H1 (cell line): ENCODE measurements at regions not wholly inside any gene's neighbourhood (a gene's known extent, or its start where the extent isn't known, plus 50 kb on each side); places are given as distances from the start of the nearest gene placed in this dataset.

Experiments
- CTCF ChIA-PET: fragments of 300-600 bp; sonication (Branson Sonifier 250); formaldehyde crosslinking; loops from one replicate; lab custom pipeline; 2021; ENCODE audit not compliant: partially characterized antibody; lab: Charles Lee
- POLR2A ChIA-PET: fragments of 300-600 bp; sonication (Branson Sonifier 250); formaldehyde crosslinking; loops from one replicate; lab custom pipeline; 2021; ENCODE audit warnings: inconsistent platforms; ENCODE audit not compliant: partially characterized antibody; lab: Charles Lee
- DNase-seq, 2 experiments: peaks; one replicate each; pipeline versions ENCODE4 v3.0.0 to v3.0.0-alpha.2; 2010 to 2022; ENCODE audit warnings: low spot score in 2 of 2, low read depth in 1 of 2, mixed read lengths in 1 of 2
- FAIRE-seq: peaks from 2 replicates; lab custom pipeline; 2011; peaks lifted over from hg19 to GRCh38; lab: Jason Lieb, UNC
- H2AFZ ChIP-seq: 2 replicates; pipeline ENCODE4 v1.8.1; 2012; ENCODE audit warnings: low read length, inconsistent platforms
- H2AK5ac ChIP-seq: 2 replicates; pipeline ENCODE4 v1.6.1; 2013; ENCODE audit warnings: low read depth, low read length
- H2BK120ac ChIP-seq: replicated peaks from 2 replicates; pipeline ENCODE3; 2013; ENCODE audit warnings: low read depth, low read length, inconsistent platforms
- H2BK12ac ChIP-seq: 2 replicates; pipeline ENCODE4 v1.6.1; 2013; ENCODE audit warnings: low read depth, low read length
- H2BK15ac ChIP-seq: 2 replicates; pipeline ENCODE4 v1.6.1; 2013; ENCODE audit warnings: low read length
- H2BK20ac ChIP-seq: 2 replicates; pipeline ENCODE4 v1.6.1; 2013; ENCODE audit warnings: low read length
- H2BK5ac ChIP-seq: 2 replicates; pipeline ENCODE4 v1.6.1; 2013; ENCODE audit warnings: low read depth, low read length
- H3K14ac ChIP-seq: 2 replicates; pipeline ENCODE4 v1.6.1; 2013; ENCODE audit warnings: inconsistent platforms; ENCODE audit not compliant: insufficient read length
- H3K18ac ChIP-seq: 2 replicates; pipeline ENCODE4 v1.6.1; 2013; ENCODE audit warnings: low read length; ENCODE audit errors: extremely low read depth
- H3K23ac ChIP-seq: 2 replicates; pipeline ENCODE4 v1.6.1; 2013; ENCODE audit warnings: inconsistent platforms; ENCODE audit not compliant: insufficient read length
- H3K23me2 ChIP-seq: 2 replicates; pipeline ENCODE4 v1.6.1; 2013; ENCODE audit warnings: low read depth, low read length
- H3K27ac ChIP-seq: 2 replicates; pipeline ENCODE4 v1.6.1; 2011; ENCODE audit warnings: low read depth, low read length, inconsistent platforms
- H3K27me3 ChIP-seq, 4 experiments: replicated peaks in 1 of 4; 1 replicate in 1 of 4; 2 replicates in 3 of 4; pipeline versions ENCODE4 v1.6.1 to v1.8.1; 2011 to 2013; ENCODE audit warnings: low read length in 3 of 4, mild to moderate bottlenecking in 3 of 4, inconsistent platforms in 2 of 4, mixed read lengths in 2 of 4, moderate library complexity in 1 of 4; ENCODE audit not compliant: control insufficient read depth in 3 of 4, insufficient read depth in 3 of 4; ENCODE audit errors: extremely low read depth in 1 of 4
- H3K36me3 ChIP-seq, 4 experiments: 2 replicates each; pipeline versions ENCODE4 v1.6.1 to v1.8.1; 2011 to 2013; ENCODE audit warnings: mild to moderate bottlenecking in 4 of 4, low read length in 3 of 4, moderate library complexity in 2 of 4, control low read depth in 1 of 4, inconsistent platforms in 1 of 4; ENCODE audit not compliant: insufficient read depth in 4 of 4, control insufficient read depth in 2 of 4
- H3K4ac ChIP-seq: replicated peaks from 2 replicates; pipeline ENCODE3; 2013; ENCODE audit warnings: low read length, low read depth, mixed read lengths, inconsistent platforms; ENCODE audit not compliant: insufficient read length
- H3K4me1 ChIP-seq, 4 experiments: replicated peaks in 1 of 4; 1 replicate in 1 of 4; 2 replicates in 3 of 4; pipeline versions ENCODE4 v1.6.1 to v1.8.1; 2011 to 2013; ENCODE audit warnings: low read length in 3 of 4, inconsistent platforms in 2 of 4, mixed read lengths in 1 of 4; ENCODE audit not compliant: insufficient read depth in 4 of 4, control insufficient read depth in 3 of 4
- H3K4me2 ChIP-seq, 2 experiments: 2 replicates each; pipeline versions ENCODE4 v1.6.1 to v1.8.1; 2011 to 2013; ENCODE audit warnings: low read depth in 2 of 2, low read length in 2 of 2, control low read depth in 1 of 2, inconsistent platforms in 1 of 2, mild to moderate bottlenecking in 1 of 2; ENCODE audit not compliant: insufficient read depth in 1 of 2
- H3K4me3 ChIP-seq, 4 experiments: fragments of 200-600, 300-600 bp in 1 of 4; sonication (generic), shearing (Covaris generic), sonication (Bioruptor Twin) in 1 of 4; 2 replicates each; pipeline versions ENCODE4 v1.5.1 to v1.8.1; 2011 to 2016; ENCODE audit warnings: low read length in 4 of 4, low read depth in 3 of 4, control low read depth in 2 of 4, inconsistent platforms in 2 of 4, mild to moderate bottlenecking in 2 of 4, mixed read lengths in 1 of 4, moderate library complexity in 1 of 4; ENCODE audit not compliant: insufficient read depth in 2 of 4; ENCODE audit errors: extremely low read depth in 1 of 4
- H3K56ac ChIP-seq: replicated peaks from 2 replicates; pipeline ENCODE3; 2013; ENCODE audit warnings: low read depth, mild to moderate bottlenecking, mixed read lengths, low read length, inconsistent platforms; ENCODE audit not compliant: insufficient read length
- H3K79me1 ChIP-seq: 2 replicates; pipeline ENCODE4 v1.6.1; 2013; ENCODE audit warnings: low read depth, low read length, control low read depth
- H3K79me2 ChIP-seq, 2 experiments: 2 replicates each; pipeline versions ENCODE4 v1.6.1 to v1.8.1; 2012 to 2013; ENCODE audit warnings: low read length in 2 of 2, mild to moderate bottlenecking in 2 of 2, inconsistent platforms in 1 of 2; ENCODE audit not compliant: insufficient read depth in 2 of 2, control insufficient read depth in 1 of 2
- H3K9ac ChIP-seq, 4 experiments: replicated peaks in 1 of 4; 1 replicate in 1 of 4; 2 replicates in 3 of 4; pipeline versions ENCODE4 v1.6.1 to v1.8.1; 2011 to 2013; ENCODE audit warnings: low read depth in 3 of 4, low read length in 3 of 4, control low read depth in 2 of 4, mild to moderate bottlenecking in 2 of 4, moderate library complexity in 2 of 4, inconsistent platforms in 1 of 4; ENCODE audit errors: extremely low read depth in 1 of 4
- H3K9me3 ChIP-seq, 2 experiments: 2 replicates each; pipeline versions ENCODE4 v1.6.1 to v1.8.1; 2012 to 2013; ENCODE audit warnings: mild to moderate bottlenecking in 2 of 2, moderate library complexity in 2 of 2, control low read depth in 1 of 2, inconsistent platforms in 1 of 2, low read depth in 1 of 2, low read length in 1 of 2, mixed read lengths in 1 of 2; ENCODE audit not compliant: insufficient read depth in 2 of 2
- H4K20me1 ChIP-seq, 2 experiments: replicated peaks in 1 of 2; 2 replicates each; pipeline versions ENCODE3 to v1.8.1; 2011 to 2013; ENCODE audit warnings: inconsistent platforms in 2 of 2, low read length in 2 of 2, mild to moderate bottlenecking in 1 of 2; ENCODE audit not compliant: insufficient read depth in 2 of 2, control insufficient read depth in 1 of 2
- H4K5ac ChIP-seq: 2 replicates; pipeline ENCODE4 v1.6.1; 2013; ENCODE audit warnings: low read length, low read depth, mixed read lengths, inconsistent platforms; ENCODE audit not compliant: insufficient read length
- H4K8ac ChIP-seq: 2 replicates; pipeline ENCODE4 v1.8.0; 2013; ENCODE audit warnings: mild to moderate bottlenecking, moderate library complexity, low read length, inconsistent platforms; ENCODE audit not compliant: insufficient read depth; ENCODE audit errors: extremely low read depth
- H4K91ac ChIP-seq: replicated peaks from 2 replicates; pipeline ENCODE3; 2013; ENCODE audit warnings: low read length, mixed read lengths, inconsistent platforms; ENCODE audit not compliant: insufficient read length
- ATF3 ChIP-seq: IDR thresholded peaks from 2 replicates; pipeline ENCODE4 v1.6.1; 2011; ENCODE audit warnings: low read depth, mild to moderate bottlenecking, low read length; ENCODE audit not compliant: insufficient read depth
- BACH1 ChIP-seq: IDR thresholded peaks from 2 replicates; pipeline ENCODE4 v1.6.1; 2012; ENCODE audit warnings: low read length, improper control_type of control experiment
- BRCA1 ChIP-seq: IDR thresholded peaks from 2 replicates; pipeline ENCODE4 v1.6.1; 2012; ENCODE audit warnings: low read depth, low read length, improper control_type of control experiment
- CBX8 ChIP-seq: fragments of 300-800, 300-1000 bp; sonication (generic); IDR thresholded peaks from 2 replicates; pipeline ENCODE4 v1.7.1; 2016; ENCODE audit warnings: low read depth, low read length, borderline replicate concordance
- CTBP2 ChIP-seq: IDR thresholded peaks from 2 replicates; pipeline ENCODE4 v1.7.0; 2011; ENCODE audit warnings: borderline replicate concordance, mild to moderate bottlenecking, moderate library complexity, mixed read lengths, low read length; ENCODE audit not compliant: insufficient read depth, insufficient read length
- EP300 ChIP-seq, 2 experiments: IDR thresholded peaks; 1 replicate in 1 of 2; 2 replicates in 1 of 2; pipeline ENCODE4 v1.6.1; 2011 to 2012; ENCODE audit warnings: low read depth in 2 of 2, low read length in 2 of 2, mild to moderate bottlenecking in 2 of 2, borderline replicate concordance in 1 of 2, inconsistent platforms in 1 of 2, moderate library complexity in 1 of 2
- HDAC6 ChIP-seq: IDR thresholded peaks from one replicate; pipeline ENCODE4 v1.7.1; 2012; ENCODE audit warnings: low read depth, mild to moderate bottlenecking, inconsistent platforms, low read length, moderate library complexity
- NANOG ChIP-seq: IDR thresholded peaks from 2 replicates; pipeline ENCODE4 v1.6.1; 2011; ENCODE audit warnings: low read length, low read depth, mild to moderate bottlenecking, inconsistent platforms; ENCODE audit not compliant: insufficient read depth, poor library complexity, severe bottlenecking
- NRF1 ChIP-seq: IDR thresholded peaks from 2 replicates; pipeline ENCODE4 v1.6.1; 2011; ENCODE audit warnings: mild to moderate bottlenecking, low read depth, low read length, improper control_type of control experiment
- RBBP5 ChIP-seq: IDR thresholded peaks from 2 replicates; pipeline ENCODE4 v1.7.1; 2012; ENCODE audit warnings: low read depth, mild to moderate bottlenecking, inconsistent platforms, low read length, moderate library complexity, borderline replicate concordance
- SAP30 ChIP-seq: fragments of 300-600 bp; sonication (generic); IDR thresholded peaks from 2 replicates; pipeline ENCODE4 v1.7.1; 2012; ENCODE audit warnings: low read length, moderate library complexity, mild to moderate bottlenecking, inconsistent platforms; ENCODE audit not compliant: insufficient read depth, insufficient replicate concordance
- SP2 ChIP-seq: IDR thresholded peaks from 2 replicates; pipeline ENCODE4 v1.6.1; 2012; ENCODE audit warnings: mild to moderate bottlenecking, low read length, inconsistent platforms
- SP4 ChIP-seq: IDR thresholded peaks from 2 replicates; pipeline ENCODE4 v1.6.1; 2012; ENCODE audit warnings: low read length, inconsistent platforms
- YY1 ChIP-seq: IDR thresholded peaks from 2 replicates; pipeline ENCODE4 v1.6.1; 2011; ENCODE audit warnings: low read depth, mild to moderate bottlenecking, low read length
- WGBS, 2 experiments: shearing (Covaris generic) in 1 of 2; methylation state at CpG; one replicate each; pipeline versions ENCODE4 v1.1.6 to v1.1.7; 2013 to 2015; ENCODE audit warnings: low lambda C conversion rate in 2 of 2, mixed read lengths in 2 of 2, inconsistent platforms in 1 of 2, low coverage in 1 of 2, missing lambda C conversion rate in 1 of 2; ENCODE audit not compliant: insufficient replicate concordance in 2 of 2, insufficient coverage in 1 of 2, insufficient read length in 1 of 2; ENCODE audit errors: extremely low coverage in 1 of 2, missing lambda C conversion rate in 1 of 2; 5-methylcytosine and 5-hydroxymethylcytosine counted together

- Histone ChIP-seq H2BK120ac (no peak overlapping the region), H3K18ac (no peak overlapping the region), H3K4me3 (no peak overlapping the region), H3K4ac (no peak overlapping the region), H2BK15ac (no peak overlapping the region), H3K9ac (no peak overlapping the region), H3K36me3 (no peaks in the 10 kb centered on the region), H3K56ac (no peak overlapping the region), H3K14ac (no peak overlapping the region), H3K27me3 (no peaks in the 10 kb centered on the region), H2AK5ac (no peak overlapping the region), H2BK5ac (no peak overlapping the region), H3K4me2 (no peak overlapping the region), H4K5ac (no peak overlapping the region), H3K79me1 (no peaks in the 10 kb centered on the region), H3K27ac (no peak overlapping the region), H4K8ac (no peak overlapping the region), H4K20me1 (no peaks in the 10 kb centered on the region), H3K23me2 (no peaks in the 10 kb centered on the region; the same call in 1 of the 2 replicates), H2AFZ (no peak overlapping the region), H3K79me2 (no peaks in the 10 kb centered on the region), H3K9me3 (peaks cover 2 to 3% of the 10 kb centered on the region in 2 experiments; a peak in 3 of 4 replicates), H2BK12ac (no peak overlapping the region), H4K91ac (no peak overlapping the region), H2BK20ac (no peak overlapping the region), H3K4me1 (no peaks in the 10 kb centered on the region), H3K23ac (no peak overlapping the region)
- ChIA-PET CTCF (no interaction called here), POLR2A (no interaction called here)
- FAIRE-seq (no peak), DNase-seq (no peak)
- TF ChIP-seq NANOG (no peak), SP2 (no peak), BACH1 (no peak), CTBP2 (no peak), YY1 (no peak), BRCA1 (no peak), ATF3 (no peak), SP4 (no peak), SAP30 (no peak), EP300 (IDR thresholded peaks at IDR 0.05; ENCODE audit: borderline replicate concordance in 1 of 2, low read depth in 2 of 2, low read length in 2 of 2) (no peak), CBX8 (no peak), HDAC6 (no peak), NRF1 (no peak), RBBP5 (no peak)
- 84% methylated on average over 1 of the region's 1 CpG; no CpG with 5 or more reads in 1 of the 2 experiments for WGBS, 2 experiments
Measured at GRCh38 chr11:39412117-39412516, 2047.3 kb downstream of the LRRC4C start.
